CD4-positive, alpha-beta memory T cell (primary cell): ENCODE measurements at regions not wholly inside any gene's neighbourhood (a gene's known extent, or its start where the extent isn't known, plus 50 kb on each side); places are given as distances from the start of the nearest gene placed in this dataset.

ENCODE experiments used
- CTCF ChIA-PET: fragments of 350-600 bp; sonication (Branson Sonifier 250); formaldehyde crosslinking; loops from one replicate; lab custom pipeline; 2021; ENCODE audit warnings: inconsistent platforms; ENCODE audit not compliant: partially characterized antibody; lab: Charles Lee
- POLR2A ChIA-PET: fragments of 350-600 bp; sonication (Branson Sonifier 250); formaldehyde crosslinking; loops from one replicate; lab custom pipeline; 2021; ENCODE audit not compliant: partially characterized antibody; lab: Charles Lee
- DNase-seq, 5 donors: peaks; one replicate each; pipeline versions ENCODE4 v3.0.0 to v3.0.0-alpha.2; 2020 to 2022; ENCODE audit warnings: mixed read lengths in 1 of 5
- H3K27ac ChIP-seq: one replicate; pipeline ENCODE4 v1.7.0; 2013; ENCODE audit warnings: low read depth, low read length
- H3K27me3 ChIP-seq: 2 replicates; pipeline ENCODE4 v1.7.0; 2013; ENCODE audit warnings: mild to moderate bottlenecking, low read length, moderate library complexity; ENCODE audit not compliant: insufficient read depth
- H3K36me3 ChIP-seq: 2 replicates; pipeline ENCODE4 v1.7.0; 2013; ENCODE audit warnings: mild to moderate bottlenecking, low read length, moderate library complexity; ENCODE audit not compliant: insufficient read depth
- H3K4me1 ChIP-seq: 2 replicates; pipeline ENCODE4 v1.7.0; 2013; ENCODE audit warnings: mild to moderate bottlenecking, low read length, moderate library complexity; ENCODE audit not compliant: insufficient read depth
- H3K4me3 ChIP-seq, 2 donors: one replicate each; pipeline ENCODE4 v1.7.0; 2013; ENCODE audit warnings: low read length in 2 of 2, mild to moderate bottlenecking in 1 of 2
- H3K9me3 ChIP-seq, 2 donors: one replicate each; pipeline ENCODE4 v1.7.0; 2013; ENCODE audit warnings: low read length in 2 of 2, control low read depth in 1 of 2; ENCODE audit not compliant: control insufficient read depth in 1 of 2
- H3K27ac Mint-ChIP-seq, 7 donors: one replicate each; pipeline ENCODE4 v1.8.0; 2020 to 2021; ENCODE audit warnings: mixed read lengths in 7 of 7, mild to moderate bottlenecking in 6 of 7, inconsistent platforms in 3 of 7, moderate library complexity in 3 of 7
- H3K27me3 Mint-ChIP-seq, 2 donors: one replicate each; pipeline ENCODE4 v1.8.0; 2020 to 2021; ENCODE audit warnings: mixed read lengths in 2 of 2
- H3K36me3 Mint-ChIP-seq, 2 donors: one replicate each; pipeline ENCODE4 v1.8.0; 2020 to 2021; ENCODE audit warnings: mixed read lengths in 2 of 2, inconsistent platforms in 1 of 2, mild to moderate bottlenecking in 1 of 2
- H3K4me1 Mint-ChIP-seq, 4 donors: one replicate each; pipeline ENCODE4 v1.8.0; 2020 to 2021; ENCODE audit warnings: mixed read lengths in 4 of 4, mild to moderate bottlenecking in 1 of 4
- H3K4me3 Mint-ChIP-seq, 8 donors: one replicate each; pipeline ENCODE4 v1.8.0; 2020 to 2021; ENCODE audit warnings: mixed read lengths in 8 of 8, mild to moderate bottlenecking in 7 of 8, moderate library complexity in 6 of 8, inconsistent platforms in 3 of 8
- H3K9me3 Mint-ChIP-seq, 8 donors: one replicate each; pipeline ENCODE4 v1.8.0; 2020 to 2021; ENCODE audit warnings: mixed read lengths in 8 of 8, mild to moderate bottlenecking in 5 of 8, inconsistent platforms in 3 of 8, moderate library complexity in 1 of 8
- intact Hi-C: fragments of 100-400 bp; cut with micrococcal nuclease; formaldehyde crosslinking; loops from one replicate; pipeline ENCODE4 v1.15.1; 2023

- Histone ChIP-seq H3K4me3 (no peak overlapping the region), H3K27ac (no peak overlapping the region), H3K4me1 (no peaks in the 10 kb centered on the region), H3K27me3 (no peaks in the 10 kb centered on the region), H3K9me3 (no peaks in the 10 kb centered on the region), H3K36me3 (no peaks in the 10 kb centered on the region)
- intact Hi-C loops = no loop called here
- no peaks in the 10 kb centered on the region for H3K36me3 Mint-ChIP-seq
- ChIA-PET POLR2A (no interaction called here), CTCF (no interaction called here)
- no peaks in the 10 kb centered on the region for H3K4me1 Mint-ChIP-seq
- peaks cover 0 to 10% (median 2%) of the 10 kb centered on the region in 8 donors for H3K9me3 Mint-ChIP-seq
- no peak overlapping the region for H3K27ac Mint-ChIP-seq
- no peak overlapping the region for H3K4me3 Mint-ChIP-seq
- no peak for DNase-seq
- no peaks in the 10 kb centered on the region for H3K27me3 Mint-ChIP-seq
Observed at GRCh38 chr4:159980826-159981468, 878.1 kb downstream of the RAPGEF2 start.

GRCh38 chr4:159981469-159981856, 878.6 kb downstream of the RAPGEF2 start:
- no peak overlapping the region for H3K27ac ChIP-seq
- intact Hi-C loops = no loop called here
- no peaks in the 10 kb centered on the region for H3K27me3 ChIP-seq
- H3K4me1 ChIP-seq = no peaks in the 10 kb centered on the region
- H3K36me3 Mint-ChIP-seq = no peaks in the 10 kb centered on the region
- no peaks in the 10 kb centered on the region for H3K27me3 Mint-ChIP-seq
- H3K4me1 Mint-ChIP-seq = no peaks in the 10 kb centered on the region
- ChIA-PET CTCF (no interaction called here), POLR2A (no interaction called here)
- H3K4me3 ChIP-seq = no peak overlapping the region
- no peak overlapping the region for H3K27ac Mint-ChIP-seq
- H3K4me3 Mint-ChIP-seq = no peak overlapping the region
- H3K9me3 ChIP-seq = no peaks in the 10 kb centered on the region
- H3K36me3 ChIP-seq = no peaks in the 10 kb centered on the region
- DNase-seq = no peak
- peaks cover 0 to 10% (median 2%) of the 10 kb centered on the region in 8 donors for H3K9me3 Mint-ChIP-seq

- H3K4me3 Mint-ChIP-seq = no peak overlapping the region
- H3K27me3 Mint-ChIP-seq = no peaks in the 10 kb centered on the region
- H3K36me3 Mint-ChIP-seq = no peaks in the 10 kb centered on the region
- Histone ChIP-seq H3K36me3 (no peaks in the 10 kb centered on the region), H3K4me3 (no peak overlapping the region), H3K4me1 (no peaks in the 10 kb centered on the region), H3K9me3 (no peaks in the 10 kb centered on the region), H3K27me3 (no peaks in the 10 kb centered on the region), H3K27ac (no peak overlapping the region)
- no peaks in the 10 kb centered on the region for H3K4me1 Mint-ChIP-seq
- DNase-seq = no peak
- ChIA-PET POLR2A (no interaction called here), CTCF (no interaction called here)
- H3K27ac Mint-ChIP-seq = no peak overlapping the region
- intact Hi-C loops = no loop called here
- peaks cover 0 to 7% (median 4%) of the 10 kb centered on the region in 8 donors for H3K9me3 Mint-ChIP-seq
Observed at GRCh38 chr4:159983082-159983481, 880.2 kb downstream of the RAPGEF2 start.

GRCh38 chr4:160009656-160010493, 907.0 kb downstream of the RAPGEF2 start:
- no peaks in the 10 kb centered on the region for H3K9me3 ChIP-seq
- no peaks in the 10 kb centered on the region for H3K27me3 Mint-ChIP-seq
- peaks cover 0 to 31% (median 5%) of the 10 kb centered on the region in 8 donors for H3K9me3 Mint-ChIP-seq
- no peak overlapping the region for H3K4me3 ChIP-seq
- no peaks in the 10 kb centered on the region for H3K36me3 ChIP-seq
- POLR2A ChIA-PET = no interaction called here
- H3K36me3 Mint-ChIP-seq = no peaks in the 10 kb centered on the region
- no peak for DNase-seq
- H3K4me3 Mint-ChIP-seq = no peak overlapping the region
- H3K27me3 ChIP-seq = no peaks in the 10 kb centered on the region
- H3K27ac ChIP-seq = no peak overlapping the region
- H3K4me1 Mint-ChIP-seq = no peaks in the 10 kb centered on the region
- H3K27ac Mint-ChIP-seq = no peak overlapping the region
- no peaks in the 10 kb centered on the region for H3K4me1 ChIP-seq
- CTCF ChIA-PET = no interaction called here
- intact Hi-C loops = no loop called here

GRCh38 chr4:160019936-160020335, 917.1 kb downstream of the RAPGEF2 start:
- Histone ChIP-seq H3K27me3 (no peaks in the 10 kb centered on the region), H3K36me3 (no peaks in the 10 kb centered on the region), H3K4me1 (no peaks in the 10 kb centered on the region), H3K9me3 (no peaks in the 10 kb centered on the region), H3K27ac (no peak overlapping the region), H3K4me3 (no peak overlapping the region)
- no peaks in the 10 kb centered on the region for H3K36me3 Mint-ChIP-seq
- H3K4me3 Mint-ChIP-seq = no peak overlapping the region
- H3K27me3 Mint-ChIP-seq = no peaks in the 10 kb centered on the region
- ChIA-PET POLR2A (no interaction called here), CTCF (no interaction called here)
- no peak for DNase-seq
- H3K9me3 Mint-ChIP-seq = peaks cover 0 to 12% (median 6%) of the 10 kb centered on the region in 8 donors
- H3K4me1 Mint-ChIP-seq = no peaks in the 10 kb centered on the region
- H3K27ac Mint-ChIP-seq = no peak overlapping the region
- intact Hi-C loops = no loop called here

GRCh38 chr4:160020804-160021203, 917.9 kb downstream of the RAPGEF2 start:
- Mint-ChIP-seq H3K4me1 (no peaks in the 10 kb centered on the region), H3K9me3 (peaks cover 0 to 9% (median 6%) of the 10 kb centered on the region in 8 donors), H3K27ac (no peak overlapping the region), H3K27me3 (no peaks in the 10 kb centered on the region), H3K36me3 (no peaks in the 10 kb centered on the region), H3K4me3 (no peak overlapping the region)
- no peak overlapping the region for H3K27ac ChIP-seq
- no peaks in the 10 kb centered on the region for H3K27me3 ChIP-seq
- intact Hi-C loops = no loop called here
- DNase-seq = no peak
- CTCF ChIA-PET = no interaction called here
- no peak overlapping the region for H3K4me3 ChIP-seq
- POLR2A ChIA-PET = no interaction called here
- H3K36me3 ChIP-seq = no peaks in the 10 kb centered on the region
- H3K4me1 ChIP-seq = no peaks in the 10 kb centered on the region
- H3K9me3 ChIP-seq = no peaks in the 10 kb centered on the region

GRCh38 chr4:160021870-160022269, 919.0 kb downstream of the RAPGEF2 start:
- no peaks in the 10 kb centered on the region for H3K4me1 ChIP-seq
- H3K27ac ChIP-seq = no peak overlapping the region
- Mint-ChIP-seq H3K4me3 (no peak overlapping the region), H3K4me1 (no peaks in the 10 kb centered on the region), H3K36me3 (no peaks in the 10 kb centered on the region), H3K27me3 (no peaks in the 10 kb centered on the region), H3K9me3 (peaks cover 0 to 9% (median 5%) of the 10 kb centered on the region in 8 donors), H3K27ac (no peak overlapping the region)
- CTCF ChIA-PET = no interaction called here
- no peaks in the 10 kb centered on the region for H3K9me3 ChIP-seq
- DNase-seq = no peak
- no peaks in the 10 kb centered on the region for H3K27me3 ChIP-seq
- no peak overlapping the region for H3K4me3 ChIP-seq
- intact Hi-C loops = no loop called here
- no peaks in the 10 kb centered on the region for H3K36me3 ChIP-seq
- POLR2A ChIA-PET = no interaction called here
